ENCODE measurements at regions not wholly inside any gene's neighbourhood (a gene's known extent, or its start where the extent isn't known, plus 50 kb on each side); places are given as distances from the start of the nearest gene placed in this dataset.
A peak's percentile ranks its signal among the peaks of the same experiment; 100 is the strongest.
"Not testable (repeated sequence)": the region's sequence is repeated elsewhere in the genome, so short reads cannot be mapped to it uniquely, and the experiment has no call there.

DNA sequence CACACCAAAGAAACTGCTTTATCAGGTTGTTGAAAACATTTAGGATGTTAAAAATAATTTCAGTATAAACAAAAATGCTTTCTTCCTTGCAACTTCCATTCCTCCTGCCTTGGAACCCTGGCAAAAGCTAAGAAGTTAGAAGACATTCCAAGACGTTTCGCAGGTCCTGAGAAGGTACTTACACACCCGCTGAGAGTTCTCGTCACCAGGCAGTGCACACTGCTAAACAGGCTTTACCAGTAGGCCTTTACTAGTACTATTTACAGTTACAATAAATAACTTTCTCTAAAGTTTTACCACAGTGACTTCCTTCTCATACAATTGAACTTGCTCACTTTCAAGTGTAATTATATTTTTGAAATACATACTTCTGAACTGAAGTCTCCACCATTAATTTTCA, 81.4 kb upstream of the RPS6KA2 start:
- TF ChIP-seq CTCF (IDR thresholded peaks at IDR 0.05; ENCODE audit: borderline replicate concordance, control extremely low read depth, extremely low read depth, insufficient read depth, missing control alignments), result no peak
- no peak for DNase-seq (ENCODE audit: low spot score)
- in situ Hi-C loops (cut with MboI; ENCODE audit: low sequenced_read_pairs, unreplicated experiment), result no loop called here

DNA sequence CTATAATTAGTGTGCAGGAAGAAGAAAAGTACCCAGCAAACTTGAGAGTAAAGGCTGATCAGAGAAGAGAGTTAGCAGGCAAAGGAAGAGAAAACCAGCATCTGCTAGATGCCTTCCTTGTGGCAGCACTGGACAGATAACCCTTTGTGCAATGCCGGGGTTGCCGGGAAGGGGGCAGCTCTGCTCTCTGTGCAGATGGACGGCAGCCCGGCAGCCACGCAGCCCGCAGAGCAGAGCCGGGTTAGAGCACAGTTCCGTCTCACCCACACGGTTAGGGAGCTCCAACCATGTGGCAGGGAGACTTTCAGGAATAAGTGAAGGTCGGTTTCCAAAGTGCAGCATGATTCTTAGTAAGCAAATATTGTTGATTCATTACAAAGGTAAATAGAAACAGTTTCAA, 80.0 kb upstream of the RPS6KA2 start:
- peak; percentile 31 for TF ChIP-seq CTCF (IDR thresholded peaks at IDR 0.05; ENCODE audit: borderline replicate concordance, control extremely low read depth, extremely low read depth, insufficient read depth, missing control alignments)
- in situ Hi-C loops (cut with MboI; ENCODE audit: low sequenced_read_pairs, unreplicated experiment), result no loop called here
- peak; percentile 56 for DNase-seq (ENCODE audit: low spot score)

- in situ Hi-C loops (cut with MboI; ENCODE audit: low sequenced_read_pairs, unreplicated experiment), result no loop called here
- TF ChIP-seq CTCF (IDR thresholded peaks at IDR 0.05; ENCODE audit: borderline replicate concordance, control extremely low read depth, extremely low read depth, insufficient read depth, missing control alignments), result no peak
- DNase-seq (ENCODE audit: low spot score), result no peak
Observed at GRCh38 chr6:166705069-166705468, 78.0 kb upstream of the RPS6KA2 start.

GRCh38 chr6:166704171-166704570, 77.1 kb upstream of the RPS6KA2 start:
- in situ Hi-C loops (cut with MboI; ENCODE audit: low sequenced_read_pairs, unreplicated experiment), result no loop called here
- DNase-seq (ENCODE audit: low spot score), result no peak
- TF ChIP-seq CTCF (IDR thresholded peaks at IDR 0.05; ENCODE audit: borderline replicate concordance, control extremely low read depth, extremely low read depth, insufficient read depth, missing control alignments), result no peak

DNA sequence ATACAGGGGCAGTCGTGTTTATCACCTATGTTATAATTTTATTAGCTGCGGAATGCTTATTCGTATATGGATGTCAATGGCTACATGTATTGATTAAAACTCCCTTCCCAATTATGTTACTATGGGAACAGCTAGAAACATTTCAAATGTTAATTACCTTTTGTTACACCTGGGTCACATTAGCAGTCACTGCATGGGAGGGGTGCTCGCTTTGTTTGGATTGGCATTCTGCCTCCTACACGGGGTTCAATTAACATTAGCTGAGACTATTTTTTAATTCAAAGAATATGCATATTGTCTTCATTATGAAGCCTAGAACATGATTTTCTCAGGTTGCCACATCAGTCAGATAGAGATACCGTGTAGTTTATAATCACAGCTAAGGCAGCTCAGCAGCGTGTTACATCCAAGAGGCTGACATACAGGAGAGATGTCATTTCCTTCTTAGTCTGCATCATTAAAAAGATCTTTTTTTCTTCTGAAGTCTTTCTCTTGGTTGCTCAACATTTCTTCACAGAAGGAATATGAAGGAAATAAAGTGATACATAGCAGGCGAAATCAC, 76.2 kb upstream of the RPS6KA2 start:
- TF ChIP-seq CTCF (IDR thresholded peaks at IDR 0.05; ENCODE audit: borderline replicate concordance, control extremely low read depth, extremely low read depth, insufficient read depth, missing control alignments), result no peak
- DNase-seq (ENCODE audit: low spot score), result no peak
- in situ Hi-C loops (cut with MboI; ENCODE audit: low sequenced_read_pairs, unreplicated experiment), result no loop called here

DNA sequence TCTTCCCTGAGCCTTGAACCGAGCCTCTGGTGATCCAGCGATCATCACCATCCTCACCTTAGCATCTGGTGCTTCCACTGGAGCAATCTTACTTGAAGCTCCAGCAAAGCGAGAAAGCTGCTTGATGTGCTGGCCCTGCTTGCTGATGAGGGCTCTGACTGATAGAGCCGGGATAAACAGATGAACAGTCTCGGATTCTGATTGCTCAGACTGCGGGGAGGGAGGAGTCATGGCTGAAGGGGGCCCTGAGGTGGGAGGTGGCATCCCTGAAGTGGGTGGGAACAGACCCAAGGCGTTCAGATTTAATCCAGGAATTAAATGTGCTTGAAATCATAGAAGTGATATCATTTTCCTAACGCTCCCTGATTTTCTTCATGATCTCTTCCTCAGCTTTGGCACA, 74.4 kb upstream of the RPS6KA2 start:
- DNase-seq (ENCODE audit: low spot score), result not testable (repeated sequence)

DNA sequence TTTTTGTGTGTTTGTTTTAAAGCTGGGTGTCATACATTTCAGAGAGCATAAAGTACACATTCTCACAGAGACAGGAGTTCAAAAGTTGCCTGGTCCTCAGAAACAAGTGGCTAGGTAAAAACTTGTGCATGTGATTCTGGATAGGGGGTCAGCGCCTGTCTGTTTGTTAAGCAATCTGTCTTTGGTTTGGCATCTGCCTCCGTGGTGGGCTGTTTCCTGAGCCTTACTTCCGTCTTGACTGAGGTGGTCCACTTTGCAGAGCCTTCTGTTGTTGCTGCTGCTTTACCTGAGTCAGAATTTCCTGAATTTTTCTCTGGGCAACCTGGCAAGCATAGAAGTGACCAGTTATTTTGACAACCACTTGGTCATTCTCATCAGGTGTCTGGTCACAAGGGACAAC, 73.8 kb upstream of the RPS6KA2 start:
- in situ Hi-C loops (cut with MboI; ENCODE audit: low sequenced_read_pairs, unreplicated experiment); DNase-seq (ENCODE audit: low spot score): not testable (repeated sequence)

More for the DNA sequence above, 74.4 kb upstream of the RPS6KA2 start:
- in situ Hi-C loops (cut with MboI; ENCODE audit: low sequenced_read_pairs, unreplicated experiment), result not testable (repeated sequence)

DNA sequence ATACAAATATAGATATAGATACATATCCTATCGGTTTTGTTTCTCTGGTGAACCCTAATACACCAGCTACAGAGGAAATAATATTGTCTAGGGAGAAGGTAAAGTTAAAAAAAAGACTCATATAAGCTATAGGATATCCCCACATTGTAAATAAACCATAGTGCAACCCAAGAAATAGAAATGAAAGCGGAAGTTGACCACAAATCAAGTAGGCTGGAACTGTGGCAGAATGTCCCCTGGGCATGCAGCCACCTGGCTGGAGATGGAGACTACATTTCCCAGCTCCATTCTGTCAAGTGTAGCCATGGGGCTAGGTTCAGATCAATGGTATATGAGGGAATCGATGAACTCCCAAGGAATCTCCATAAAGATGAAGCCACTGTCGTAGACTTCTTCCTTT, 70.1 kb upstream of the RPS6KA2 start:
- TF ChIP-seq CTCF (IDR thresholded peaks at IDR 0.05; ENCODE audit: borderline replicate concordance, control extremely low read depth, extremely low read depth, insufficient read depth, missing control alignments), result no peak
- in situ Hi-C loops (cut with MboI; ENCODE audit: low sequenced_read_pairs, unreplicated experiment), result no loop called here
- no peak for DNase-seq (ENCODE audit: low spot score)
